AG04450 (cell line): ENCODE measurements at regions not wholly inside any gene's neighbourhood (a gene's known extent, or its start where the extent isn't known, plus 50 kb on each side); places are given as distances from the start of the nearest gene placed in this dataset.

Experiments used
- CTCF ChIA-PET: fragments of 300-600, 350-600 bp; formaldehyde crosslinking; extraction: SDS; loops from one replicate; lab custom pipeline; 2022; ENCODE audit warnings: antibody characterized with exemption, inconsistent platforms; lab: Charles Lee
- POLR2A ChIA-PET: fragments of 350-600 bp; formaldehyde crosslinking; extraction: SDS; loops from one replicate; lab custom pipeline; 2021; ENCODE audit warnings: antibody characterized with exemption, inconsistent platforms; lab: Yijun Ruan, JAX
- DNase-seq: peaks from one replicate; pipeline ENCODE4 v3.0.0-alpha.2; 2011; ENCODE audit warnings: low read depth, low spot score
- H3K27ac ChIP-seq: one replicate; pipeline ENCODE4 v1.5.1; 2012; ENCODE audit warnings: low read depth, low read length, control low read depth
- H3K27me3 ChIP-seq: one replicate; pipeline ENCODE4 v1.6.0; 2012; ENCODE audit warnings: low read length; ENCODE audit not compliant: control insufficient read depth, insufficient read depth
- H3K4me3 ChIP-seq: 2 replicates; pipeline ENCODE4 v1.5.1; 2011; ENCODE audit warnings: mild to moderate bottlenecking, low read depth, low read length, control low read depth
- H3K9me3 ChIP-seq: 2 replicates; pipeline ENCODE4 v1.5.1; 2012; ENCODE audit warnings: low read length; ENCODE audit not compliant: control insufficient read depth, insufficient read depth
- TF ChIP-seq, protein P1 (sequence below): IDR thresholded peaks from 2 replicates; pipeline ENCODE4 v1.5.1; 2011; ENCODE audit warnings: low read depth, low read length, control low read depth, inconsistent platforms

DNA sequence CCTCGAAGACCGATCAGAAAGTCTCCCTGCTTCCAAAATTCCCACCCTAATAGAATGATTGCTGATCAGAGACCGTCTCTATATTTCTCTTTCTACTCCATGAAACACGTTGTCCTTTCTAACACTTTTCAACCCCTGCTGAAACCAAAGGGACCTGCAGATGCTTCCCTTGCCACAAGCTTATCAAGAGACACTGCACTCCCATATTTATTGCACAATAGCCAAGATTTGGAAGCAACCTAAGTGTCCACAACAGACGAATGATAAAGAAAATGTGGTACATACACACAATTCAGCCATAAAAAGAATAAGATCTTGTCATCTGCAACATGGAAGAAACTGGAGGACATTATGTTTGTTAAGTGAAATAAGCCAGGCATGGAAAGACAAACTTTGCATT, 125.1 kb downstream of the FOXD1 start:
- POLR2A ChIA-PET: interaction anchor here (0.6 to 1.5 kb wide), 2 partner anchors 24 to 125 kb away, joined by 3 to 4 read pairs; partner anchors contain the start of gene FOXD1
- H3K4me3 ChIP-seq: no peak overlapping the region
- peaks cover 2% of the 10 kb centered on the region; the same call in 1 of the 2 replicates for H3K9me3 ChIP-seq
- DNase-seq: no peak
- TF ChIP-seq, protein P1, sequence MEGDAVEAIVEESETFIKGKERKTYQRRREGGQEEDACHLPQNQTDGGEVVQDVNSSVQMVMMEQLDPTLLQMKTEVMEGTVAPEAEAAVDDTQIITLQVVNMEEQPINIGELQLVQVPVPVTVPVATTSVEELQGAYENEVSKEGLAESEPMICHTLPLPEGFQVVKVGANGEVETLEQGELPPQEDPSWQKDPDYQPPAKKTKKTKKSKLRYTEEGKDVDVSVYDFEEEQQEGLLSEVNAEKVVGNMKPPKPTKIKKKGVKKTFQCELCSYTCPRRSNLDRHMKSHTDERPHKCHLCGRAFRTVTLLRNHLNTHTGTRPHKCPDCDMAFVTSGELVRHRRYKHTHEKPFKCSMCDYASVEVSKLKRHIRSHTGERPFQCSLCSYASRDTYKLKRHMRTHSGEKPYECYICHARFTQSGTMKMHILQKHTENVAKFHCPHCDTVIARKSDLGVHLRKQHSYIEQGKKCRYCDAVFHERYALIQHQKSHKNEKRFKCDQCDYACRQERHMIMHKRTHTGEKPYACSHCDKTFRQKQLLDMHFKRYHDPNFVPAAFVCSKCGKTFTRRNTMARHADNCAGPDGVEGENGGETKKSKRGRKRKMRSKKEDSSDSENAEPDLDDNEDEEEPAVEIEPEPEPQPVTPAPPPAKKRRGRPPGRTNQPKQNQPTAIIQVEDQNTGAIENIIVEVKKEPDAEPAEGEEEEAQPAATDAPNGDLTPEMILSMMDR: no peak
- no peaks in the 10 kb centered on the region for H3K27me3 ChIP-seq
- CTCF ChIA-PET: no interaction called here
- H3K27ac ChIP-seq: no peak overlapping the region

- no peak for DNase-seq
- no peak overlapping the region for H3K4me3 ChIP-seq
- peak overlapping the region; percentile 59 for H3K27ac ChIP-seq
- ChIA-PET CTCF (interaction anchor here (0.6 to 1.6 kb wide), 2 partner anchors 47 to 129 kb away, joined by 3 to 4 read pairs; no protein-coding TSS in a partner anchor), POLR2A (interaction anchor here (1.0 to 1.3 kb wide), 3 partner anchors 10 to 43 kb away, joined by 4 to 7 read pairs (median 5); no protein-coding TSS in a partner anchor)
- TF ChIP-seq, protein P1: no peak
- peaks cover 2% of the 10 kb centered on the region; the same call in 1 of the 2 replicates for H3K9me3 ChIP-seq
- no peaks in the 10 kb centered on the region for H3K27me3 ChIP-seq
Observed at GRCh38 chr5:73322437-73323076, 126.0 kb downstream of the FOXD1 start.

DNA sequence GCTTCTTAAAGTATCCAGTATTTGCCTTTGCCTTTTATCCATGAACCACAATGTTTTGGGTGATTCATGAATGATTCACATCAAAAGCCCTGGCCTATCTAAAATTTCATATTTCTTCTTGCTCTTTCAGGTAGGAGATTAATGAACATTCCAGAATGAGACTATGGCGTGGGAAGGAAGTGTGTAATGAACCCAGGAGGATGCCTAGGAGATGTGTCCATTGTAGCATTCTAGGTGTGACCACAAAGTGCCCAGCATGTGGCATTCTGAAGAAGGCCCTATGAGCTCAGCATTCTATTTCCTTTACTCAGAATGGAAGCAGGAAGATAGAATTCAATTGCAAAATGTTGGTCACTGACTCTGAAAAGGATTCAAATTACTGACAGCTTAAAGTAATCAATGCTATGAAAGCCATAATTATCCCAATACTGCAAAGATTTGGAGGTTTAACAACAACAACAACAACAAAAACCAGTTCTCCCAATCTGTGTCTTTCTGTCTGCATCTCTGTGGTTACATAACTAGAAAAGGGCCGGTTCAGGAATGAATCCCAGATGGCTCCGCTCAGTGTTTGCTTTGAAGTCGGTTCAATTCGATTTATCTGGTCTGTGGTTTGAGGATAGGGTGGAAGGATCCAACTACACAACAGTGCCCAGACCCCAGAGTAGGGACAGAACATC, 126.7 kb downstream of the FOXD1 start:
- CTCF ChIA-PET: interaction anchor here (0.6 to 1.6 kb wide), 3 partner anchors 47 to 129 kb away, joined by 3 to 4 read pairs (median 3); no protein-coding TSS in a partner anchor
- Histone ChIP-seq H3K27ac (peak overlapping the region; percentile 60), H3K4me3 (no peak overlapping the region)

DNA sequence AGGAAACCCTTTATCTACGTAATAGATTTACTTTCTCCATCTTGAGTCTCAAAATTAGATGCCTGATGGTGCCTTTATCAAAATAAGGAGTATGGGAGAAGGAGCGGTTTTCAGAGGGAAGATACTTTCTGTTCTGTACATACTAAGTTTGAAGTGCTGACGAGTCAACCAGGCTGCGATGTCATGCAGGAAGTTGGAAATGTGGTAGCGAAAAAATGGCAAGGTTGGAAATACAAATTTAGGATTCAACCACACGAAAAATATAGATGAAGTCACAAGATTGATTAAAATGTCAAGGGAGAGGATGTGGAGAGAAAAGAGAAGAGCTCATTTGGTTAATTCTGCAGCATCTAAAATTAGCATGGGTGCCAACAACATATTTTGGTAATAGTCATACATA, 129.5 kb downstream of the FOXD1 start:
- DNase-seq: no peak
- no peaks in the 10 kb centered on the region for H3K9me3 ChIP-seq
- POLR2A ChIA-PET: interaction anchor here (1.1 kb wide), 1 partner anchor 46 kb away, joined by 5 read pairs; no protein-coding TSS in a partner anchor
- H3K4me3 ChIP-seq: no peak overlapping the region
- TF ChIP-seq, protein P1: no peak
- H3K27ac ChIP-seq: no peak overlapping the region
- no peaks in the 10 kb centered on the region for H3K27me3 ChIP-seq
- CTCF ChIA-PET: interaction anchor here (0.6 kb wide), 1 partner anchor 125 kb away, joined by 3 read pairs; no protein-coding TSS in a partner anchor

More for the DNA sequence above, 126.7 kb downstream of the FOXD1 start:
- TF ChIP-seq, protein P1: no peak
- peak; percentile 78 for DNase-seq
- POLR2A ChIA-PET: interaction anchor here (0.8 to 1.3 kb wide), 9 partner anchors 9 to 177 kb away, joined by 3 to 7 read pairs (median 4); partner anchors contain the start of gene FOXD1
- no peaks in the 10 kb centered on the region for H3K27me3 ChIP-seq
- H3K9me3 ChIP-seq: peaks cover 2% of the 10 kb centered on the region; the same call in 1 of the 2 replicates
